A673 (cell line): ENCODE measurements at regions not wholly inside any gene's neighbourhood (a gene's known extent, or its start where the extent isn't known, plus 50 kb on each side); places are given as distances from the start of the nearest gene placed in this dataset.
A peak's percentile ranks its signal among the peaks of the same experiment; 100 is the strongest.

Experiments
- BruUV-seq: library from RNA; stranded (reverse); fragments of 400-500 nt; replicated peaks from 2 replicates; lab custom pipeline; 2021; lab: Mats Ljungman, UMichigan
- CTCF ChIA-PET: fragments of 300-600 bp; sonication (Branson Sonifier 250); formaldehyde crosslinking; loops from one replicate; lab custom pipeline; 2022; ENCODE audit warnings: antibody characterized with exemption; lab: Charles Lee
- POLR2A ChIA-PET: fragments of 300-600 bp; sonication (Branson Sonifier 250); formaldehyde crosslinking; loops from one replicate; lab custom pipeline; 2022; ENCODE audit warnings: antibody characterized with exemption; ENCODE audit not compliant: low non-redundant PET; lab: Charles Lee
- DNase-seq: peaks from one replicate; pipeline ENCODE4 v3.0.0-alpha.2; 2015; ENCODE audit warnings: low spot score
- H3K27ac ChIP-seq: fragments of 200-600 bp; sonication (generic); 2 replicates; pipeline ENCODE4 v1.5.1; 2016; ENCODE audit warnings: mixed run types, low read depth, mild to moderate bottlenecking, mixed read lengths, antibody characterized with exemption, low read length; ENCODE audit not compliant: poor library complexity, severe bottlenecking
- H3K27me3 ChIP-seq: fragments of 200-600 bp; sonication (generic); replicated peaks from 2 replicates; pipeline ENCODE4 v1.6.1; 2017; ENCODE audit warnings: mixed run types, low read depth, mild to moderate bottlenecking, mixed read lengths, antibody characterized with exemption, low read length; ENCODE audit not compliant: insufficient read depth, poor library complexity
- H3K36me3 ChIP-seq: fragments of 200-600 bp; sonication (generic); 2 replicates; pipeline ENCODE4 v1.6.1; 2016; ENCODE audit warnings: mixed run types, mild to moderate bottlenecking, mixed read lengths, antibody characterized with exemption, low read length; ENCODE audit not compliant: insufficient read depth, poor library complexity, severe bottlenecking
- H3K4me1 ChIP-seq: fragments of 200-600 bp; sonication (generic); 2 replicates; pipeline ENCODE4 v1.6.1; 2017; ENCODE audit warnings: mixed run types, mild to moderate bottlenecking, mixed read lengths, antibody characterized with exemption, low read length; ENCODE audit not compliant: insufficient read depth, poor library complexity, severe bottlenecking
- H3K4me3 ChIP-seq: fragments of 200-600 bp; sonication (generic); 2 replicates; pipeline ENCODE4 v1.5.1; 2016; ENCODE audit warnings: low read depth, mixed run types, mild to moderate bottlenecking, mixed read lengths, low read length; ENCODE audit not compliant: poor library complexity, severe bottlenecking
- H3K9me3 ChIP-seq: fragments of 200-600 bp; sonication (generic); 2 replicates; pipeline ENCODE4 v1.6.1; 2016; ENCODE audit warnings: mixed run types, low read depth, mild to moderate bottlenecking, mixed read lengths, antibody characterized with exemption, low read length; ENCODE audit not compliant: poor library complexity, severe bottlenecking
- CTCF ChIP-seq: fragments of 300-800, 200-600 bp; sonication (generic); conservative IDR thresholded peaks from 2 replicates; pipeline ENCODE4 v1.5.1; 2017; ENCODE audit warnings: low read depth, mild to moderate bottlenecking, antibody characterized with exemption, low read length, moderate library complexity, mixed read lengths
- EZH2 ChIP-seq: fragments of 200-600 bp; sonication (generic); IDR thresholded peaks from 2 replicates; pipeline ENCODE4 v1.6.1; 2017; ENCODE audit warnings: borderline replicate concordance, low read depth, mild to moderate bottlenecking, mixed read lengths, antibody characterized with exemption, low read length; ENCODE audit not compliant: poor library complexity, severe bottlenecking
- intact Hi-C: fragments of 100-400 bp; cut with micrococcal nuclease; formaldehyde crosslinking; loops from one replicate; pipeline ENCODE4 v1.10.0; 2022; ENCODE audit not compliant: unreplicated experiment

GRCh38 chr5:17944046-17944445 is 309.8 kb downstream of the TAF11L14 start:
- intact Hi-C loops = no loop called here
- TF ChIP-seq EZH2 = no peak
- TF ChIP-seq CTCF = no peak
- ChIA-PET POLR2A (no interaction called here), CTCF (no interaction called here)
- Histone ChIP-seq H3K36me3 (no peaks in the 10 kb centered on the region), H3K4me3 (no peak overlapping the region), H3K27ac (no peak overlapping the region), H3K9me3 (no peaks in the 10 kb centered on the region), H3K4me1 (no peaks in the 10 kb centered on the region), H3K27me3 (no peaks in the 10 kb centered on the region)
- BruUV-seq = no TSS peak
- DNase-seq = no peak

GRCh38 chr5:17947029-17947428 is 312.8 kb downstream of the TAF11L14 start:
- intact Hi-C loops = no loop called here
- Histone ChIP-seq H3K4me1 (no peaks in the 10 kb centered on the region), H3K36me3 (no peaks in the 10 kb centered on the region), H3K4me3 (no peak overlapping the region), H3K27me3 (no peaks in the 10 kb centered on the region), H3K27ac (no peak overlapping the region), H3K9me3 (no peaks in the 10 kb centered on the region)
- CTCF ChIA-PET = no interaction called here
- DNase-seq = no peak
- TF ChIP-seq CTCF (no peak), EZH2 (no peak)
- POLR2A ChIA-PET = no interaction called here
- no TSS peak for BruUV-seq

GRCh38 chr5:17951392-17952169 is 317.3 kb downstream of the TAF11L14 start:
- Histone ChIP-seq H3K27me3 (no peaks in the 10 kb centered on the region), H3K36me3 (no peaks in the 10 kb centered on the region), H3K4me3 (no peak overlapping the region), H3K4me1 (no peaks in the 10 kb centered on the region), H3K27ac (no peak overlapping the region), H3K9me3 (no peaks in the 10 kb centered on the region)
- ChIA-PET POLR2A (no interaction called here), CTCF (no interaction called here)
- BruUV-seq = no TSS peak
- peak; percentile 52 for DNase-seq
- intact Hi-C loops = no loop called here
- TF ChIP-seq EZH2 (no peak), CTCF (peak; percentile 35; the same call in 1 of the 2 replicates)
